H1 (cell line): ENCODE measurements at regions not wholly inside any gene's neighbourhood (a gene's known extent, or its start where the extent isn't known, plus 50 kb on each side); places are given as distances from the start of the nearest gene placed in this dataset.

Experiments used
- KDM1A ChIP-seq: fragments of 200-600, 300-600 bp; sonication (generic); IDR thresholded peaks from 2 replicates; pipeline ENCODE4 v1.7.1; 2016; ENCODE audit warnings: mild to moderate bottlenecking, low read length, borderline replicate concordance
- RAD21 ChIP-seq, 2 experiments: IDR thresholded peaks in 1 of 2; conservative IDR thresholded peaks in 1 of 2; 2 replicates each; pipeline ENCODE4 v1.6.1; 2011; ENCODE audit warnings: low read depth in 2 of 2, low read length in 2 of 2, improper control_type of control experiment in 1 of 2, inconsistent platforms in 1 of 2, mild to moderate bottlenecking in 1 of 2, moderate library complexity in 1 of 2

DNA sequence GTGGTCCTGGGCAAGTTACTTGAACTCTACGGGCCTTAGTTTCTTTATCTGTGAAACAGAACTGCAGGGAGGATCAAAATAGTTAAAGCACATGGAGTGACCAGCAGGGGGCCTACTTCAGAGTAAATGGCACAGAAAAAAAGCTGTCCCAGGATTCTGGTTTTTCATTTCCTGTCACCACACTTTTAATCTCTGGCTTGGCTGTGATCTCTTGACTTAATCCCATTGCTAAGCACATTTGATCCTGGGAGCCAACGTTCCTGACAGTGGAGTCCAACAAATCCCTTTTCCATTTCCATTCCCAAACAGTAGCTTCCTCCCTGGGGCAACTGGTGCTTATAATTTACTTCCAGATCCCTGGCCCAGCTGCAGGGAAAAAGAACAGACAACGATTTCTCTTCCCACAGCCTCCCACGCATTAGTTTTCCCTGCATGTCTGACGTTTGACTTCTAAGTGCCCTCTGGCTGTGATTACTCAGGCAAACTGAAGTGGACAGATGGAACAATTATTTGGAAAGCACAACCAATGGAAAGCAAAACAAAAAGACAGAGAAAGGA, 136.5 kb upstream of the STK32A start (continued):
- TF ChIP-seq KDM1A (peak; percentile 47; the same call in 1 of the 2 replicates), RAD21 (IDR thresholded peaks at IDR 0.05 in 1 of 2, conservative IDR thresholded peaks at IDR 0.05 in 1 of 2; ENCODE audit: low read depth in 2 of 2, low read length in 2 of 2) (peak; percentile 41 to 58)
